DND-41 (cell line): ENCODE measurements at regions not wholly inside any gene's neighbourhood (a gene's known extent, or its start where the extent isn't known, plus 50 kb on each side); places are given as distances from the start of the nearest gene placed in this dataset.

Experiments used
- EZH2 ChIP-seq: IDR thresholded peaks from 3 replicates; pipeline ENCODE4 v1.6.1; 2012; ENCODE audit warnings: borderline replicate concordance, low read depth, mild to moderate bottlenecking, moderate library complexity, low read length, inconsistent platforms; ENCODE audit not compliant: severe bottlenecking
- TF ChIP-seq, protein P1 (sequence below): IDR thresholded peaks from 2 replicates; pipeline ENCODE4 v1.5.1; 2012; ENCODE audit warnings: borderline replicate concordance, low read length, moderate library complexity, mild to moderate bottlenecking; ENCODE audit not compliant: poor library complexity, severe bottlenecking; ENCODE audit errors: extremely low read depth

- TF ChIP-seq, protein P1, sequence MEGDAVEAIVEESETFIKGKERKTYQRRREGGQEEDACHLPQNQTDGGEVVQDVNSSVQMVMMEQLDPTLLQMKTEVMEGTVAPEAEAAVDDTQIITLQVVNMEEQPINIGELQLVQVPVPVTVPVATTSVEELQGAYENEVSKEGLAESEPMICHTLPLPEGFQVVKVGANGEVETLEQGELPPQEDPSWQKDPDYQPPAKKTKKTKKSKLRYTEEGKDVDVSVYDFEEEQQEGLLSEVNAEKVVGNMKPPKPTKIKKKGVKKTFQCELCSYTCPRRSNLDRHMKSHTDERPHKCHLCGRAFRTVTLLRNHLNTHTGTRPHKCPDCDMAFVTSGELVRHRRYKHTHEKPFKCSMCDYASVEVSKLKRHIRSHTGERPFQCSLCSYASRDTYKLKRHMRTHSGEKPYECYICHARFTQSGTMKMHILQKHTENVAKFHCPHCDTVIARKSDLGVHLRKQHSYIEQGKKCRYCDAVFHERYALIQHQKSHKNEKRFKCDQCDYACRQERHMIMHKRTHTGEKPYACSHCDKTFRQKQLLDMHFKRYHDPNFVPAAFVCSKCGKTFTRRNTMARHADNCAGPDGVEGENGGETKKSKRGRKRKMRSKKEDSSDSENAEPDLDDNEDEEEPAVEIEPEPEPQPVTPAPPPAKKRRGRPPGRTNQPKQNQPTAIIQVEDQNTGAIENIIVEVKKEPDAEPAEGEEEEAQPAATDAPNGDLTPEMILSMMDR, result no peak
- no peak for TF ChIP-seq EZH2
These were observed 357.6 kb upstream of the ATP5MC3 start for GRCh38 chr2:175539122-175539521.
